ENCODE measurements at regions not wholly inside any gene's neighbourhood (a gene's known extent, or its start where the extent isn't known, plus 50 kb on each side); places are given as distances from the start of the nearest gene placed in this dataset.

GRCh38 chr22:48825802-48826520 lies 1001.7 kb downstream of the BRD1 start (continued):
- TF ChIP-seq REST (IDR thresholded peaks at IDR 0.05; ENCODE audit: unreplicated experiment) (no peak), CREB1 (CRISPR knock-in tag; IDR thresholded peaks at IDR 0.05; ENCODE audit: low read depth) (no peak), EZH2 (IDR thresholded peaks at IDR 0.05; ENCODE audit: low read depth, unreplicated experiment) (no peak), ZNF114 (CRISPR knock-in tag; IDR thresholded peaks at IDR 0.05) (no peak), JUNB (IDR thresholded peaks at IDR 0.05; ENCODE audit: unreplicated experiment) (no peak), POLR2AphosphoS5 (IDR thresholded peaks at IDR 0.05; ENCODE audit: low read depth) (no peak), ZNF331 (CRISPR knock-in tag; IDR thresholded peaks at IDR 0.05; ENCODE audit: low read depth) (no peak), EZH2phosphoT487 (IDR thresholded peaks at IDR 0.05; ENCODE audit: unreplicated experiment) (no peak), NANOG (IDR thresholded peaks at IDR 0.05; ENCODE audit: borderline replicate concordance) (no peak)
- TF ChIP-seq, protein P1, sequence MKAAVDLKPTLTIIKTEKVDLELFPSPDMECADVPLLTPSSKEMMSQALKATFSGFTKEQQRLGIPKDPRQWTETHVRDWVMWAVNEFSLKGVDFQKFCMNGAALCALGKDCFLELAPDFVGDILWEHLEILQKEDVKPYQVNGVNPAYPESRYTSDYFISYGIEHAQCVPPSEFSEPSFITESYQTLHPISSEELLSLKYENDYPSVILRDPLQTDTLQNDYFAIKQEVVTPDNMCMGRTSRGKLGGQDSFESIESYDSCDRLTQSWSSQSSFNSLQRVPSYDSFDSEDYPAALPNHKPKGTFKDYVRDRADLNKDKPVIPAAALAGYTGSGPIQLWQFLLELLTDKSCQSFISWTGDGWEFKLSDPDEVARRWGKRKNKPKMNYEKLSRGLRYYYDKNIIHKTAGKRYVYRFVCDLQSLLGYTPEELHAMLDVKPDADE (IDR thresholded peaks at IDR 0.05), result no peak

DNA sequence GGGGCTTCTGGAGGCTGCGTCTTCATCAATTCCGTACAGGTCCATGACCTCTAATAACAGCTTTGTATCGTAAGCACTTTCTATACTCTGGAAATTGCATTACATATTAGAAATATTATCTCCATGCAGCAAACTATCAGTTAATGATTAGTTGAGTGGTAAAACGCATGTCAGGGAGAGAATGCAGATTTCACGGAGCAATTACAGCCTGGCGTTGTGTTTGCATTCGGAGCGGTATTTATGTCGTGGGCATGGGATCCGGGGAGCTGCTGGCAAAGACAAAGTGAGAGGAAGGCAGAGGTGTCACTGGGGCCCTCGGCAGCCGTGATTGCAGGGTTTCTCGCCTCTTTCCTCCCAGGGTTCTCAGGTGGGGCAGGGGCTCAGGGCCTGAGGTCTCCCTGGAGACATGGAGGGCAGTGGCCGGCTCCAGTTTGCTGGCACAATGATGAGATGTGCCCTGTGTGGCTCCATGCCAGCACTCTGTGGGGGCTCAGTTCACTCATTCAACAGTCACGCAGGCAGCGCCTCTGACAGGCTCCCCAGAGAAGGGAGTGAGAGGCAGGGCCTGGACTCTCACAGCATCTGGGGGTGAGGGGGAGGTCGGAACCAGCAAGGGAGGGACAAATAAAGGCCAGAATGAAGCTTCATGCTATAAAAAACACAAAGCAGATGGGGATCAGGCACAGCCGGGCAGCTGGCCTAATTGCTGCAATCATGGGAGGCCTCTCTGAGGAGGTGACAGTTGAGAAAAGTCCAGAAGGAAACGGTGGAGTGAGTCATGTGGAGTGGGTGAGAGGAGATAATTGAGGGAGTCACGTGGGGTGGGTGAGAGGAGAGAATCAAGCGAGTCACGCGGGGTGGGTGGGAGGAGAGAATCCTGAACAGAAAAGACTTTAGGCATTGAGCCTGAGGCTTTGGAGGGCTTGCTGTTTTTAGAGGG lies 1002.7 kb downstream of the BRD1 start:
- no peaks in the 10 kb centered on the region for H4K20me1 ChIP-seq (replicated peaks; ENCODE audit: insufficient read depth)
- H3K4me3 ChIP-seq, result no peak overlapping the region
- Mint-ChIP-seq H3K27me3 (ENCODE audit: insufficient read depth, low read depth, poor library complexity) (peaks cover 4% of the 10 kb centered on the region), H3K9me3 (no peaks in the 10 kb centered on the region; the same call in 2 of the 3 replicates), H3K4me3 (no peak overlapping the region), H3K27ac (no peak overlapping the region), H3K4me1 (no peaks in the 10 kb centered on the region), H3K36me3 (ENCODE audit: low read depth) (no peaks in the 10 kb centered on the region)
- H3F3A ChIP-seq (replicated peaks; ENCODE audit: low read depth), result no peaks in the 10 kb centered on the region
- H3K27ac ChIP-seq (ENCODE audit: low read depth), result no peak overlapping the region
- H3K9me2 ChIP-seq (ENCODE audit: insufficient read depth), result no peaks in the 10 kb centered on the region
- DNase-seq (ENCODE audit: low spot score) (no peak), ATAC-seq (no peak)
- H3K4me2 ChIP-seq, result no peak overlapping the region
- no peaks in the 10 kb centered on the region for H3K36me3 ChIP-seq (ENCODE audit: insufficient read depth)
- no peaks in the 10 kb centered on the region for H3K4me1 ChIP-seq (ENCODE audit: insufficient read depth)
- no peak overlapping the region for H2AFZ ChIP-seq
- H3K27me3 ChIP-seq (ENCODE audit: insufficient read depth), result no peaks in the 10 kb centered on the region
- H3K79me2 ChIP-seq (replicated peaks; ENCODE audit: insufficient read depth), result no peaks in the 10 kb centered on the region
- TF ChIP-seq CTCF (conservative IDR thresholded peaks at IDR 0.05; ENCODE audit: low read depth in 2 of 2) (no peak), ZNF331 (CRISPR knock-in tag; IDR thresholded peaks at IDR 0.05; ENCODE audit: low read depth) (no peak), ZNF114 (CRISPR knock-in tag; IDR thresholded peaks at IDR 0.05) (no peak), POLR2AphosphoS5 (IDR thresholded peaks at IDR 0.05; ENCODE audit: low read depth) (no peak), CREB1 (CRISPR knock-in tag; IDR thresholded peaks at IDR 0.05; ENCODE audit: low read depth) (no peak), NANOG (IDR thresholded peaks at IDR 0.05; ENCODE audit: borderline replicate concordance) (no peak), EZH2 (IDR thresholded peaks at IDR 0.05; ENCODE audit: low read depth, unreplicated experiment) (no peak)

Data from GM23338 (cell line).